ENCODE measurements at regions not wholly inside any gene's neighbourhood (a gene's known extent, or its start where the extent isn't known, plus 50 kb on each side); places are given as distances from the start of the nearest gene placed in this dataset.
"Not testable (repeated sequence)": the region's sequence is repeated elsewhere in the genome, so short reads cannot be mapped to it uniquely, and the experiment has no call there.

GRCh38 chr5:2087980-2088379 is 205.3 kb upstream of the IRX4 start:
- no peak for FAIRE-seq
- Histone ChIP-seq H3K36me3 (ENCODE audit: control insufficient read depth, insufficient read depth, low read length) (no peaks in the 10 kb centered on the region), H3K4me3 (ENCODE audit: low read depth, low read length) (no peak overlapping the region), H3K27me3 (ENCODE audit: control insufficient read depth, insufficient read depth, low read length) (no peaks in the 10 kb centered on the region)
- TF ChIP-seq CTCF (IDR thresholded peaks at IDR 0.05; ENCODE audit: insufficient read depth, low read length, severe bottlenecking), result no peak
- no peak for DNase-seq (ENCODE audit: low read depth)

- FAIRE-seq (no peak), DNase-seq (ENCODE audit: low read depth) (no peak)
- Histone ChIP-seq H3K27me3 (ENCODE audit: control insufficient read depth, insufficient read depth, low read length) (no peaks in the 10 kb centered on the region), H3K4me3 (ENCODE audit: low read depth, low read length) (no peak overlapping the region), H3K36me3 (ENCODE audit: control insufficient read depth, insufficient read depth, low read length) (no peaks in the 10 kb centered on the region)
- no peak for TF ChIP-seq CTCF (IDR thresholded peaks at IDR 0.05; ENCODE audit: insufficient read depth, low read length, severe bottlenecking)
Observed at GRCh38 chr5:2075365-2075764, 192.6 kb upstream of the IRX4 start.

GRCh38 chr5:2071562-2071961 is 188.8 kb upstream of the IRX4 start:
- DNase-seq (ENCODE audit: low read depth) (no peak), FAIRE-seq (no peak)
- TF ChIP-seq CTCF (IDR thresholded peaks at IDR 0.05; ENCODE audit: insufficient read depth, low read length, severe bottlenecking), result no peak
- Histone ChIP-seq H3K36me3 (ENCODE audit: control insufficient read depth, insufficient read depth, low read length) (no peaks in the 10 kb centered on the region), H3K27me3 (ENCODE audit: control insufficient read depth, insufficient read depth, low read length) (no peaks in the 10 kb centered on the region), H3K4me3 (ENCODE audit: low read depth, low read length) (no peak overlapping the region)

GRCh38 chr5:2070787-2071186 is 188.1 kb upstream of the IRX4 start:
- FAIRE-seq; H3K27me3 ChIP-seq (ENCODE audit: control insufficient read depth, insufficient read depth, low read length); H3K36me3 ChIP-seq (ENCODE audit: control insufficient read depth, insufficient read depth, low read length); DNase-seq (ENCODE audit: low read depth); H3K4me3 ChIP-seq (ENCODE audit: low read depth, low read length): not testable (repeated sequence)

- DNase-seq (ENCODE audit: low read depth) (no peak), FAIRE-seq (no peak)
- no peak for TF ChIP-seq CTCF (IDR thresholded peaks at IDR 0.05; ENCODE audit: insufficient read depth, low read length, severe bottlenecking)
- Histone ChIP-seq H3K4me3 (ENCODE audit: low read depth, low read length) (no peak overlapping the region), H3K27me3 (ENCODE audit: control insufficient read depth, insufficient read depth, low read length) (no peaks in the 10 kb centered on the region), H3K36me3 (ENCODE audit: control insufficient read depth, insufficient read depth, low read length) (no peaks in the 10 kb centered on the region)
Observed at GRCh38 chr5:2068531-2068930, 185.8 kb upstream of the IRX4 start.

GRCh38 chr5:2066373-2066772 is 183.6 kb upstream of the IRX4 start:
- H3K4me3 ChIP-seq (ENCODE audit: low read depth, low read length), result no peak overlapping the region
- TF ChIP-seq CTCF (IDR thresholded peaks at IDR 0.05; ENCODE audit: insufficient read depth, low read length, severe bottlenecking), result no peak
- DNase-seq (ENCODE audit: low read depth) (no peak), FAIRE-seq (no peak)
- no peaks in the 10 kb centered on the region for H3K27me3 ChIP-seq (ENCODE audit: control insufficient read depth, insufficient read depth, low read length)
- no peaks in the 10 kb centered on the region for H3K36me3 ChIP-seq (ENCODE audit: control insufficient read depth, insufficient read depth, low read length)

- not testable (repeated sequence) for H3K4me3 ChIP-seq (ENCODE audit: low read depth, low read length); H3K27me3 ChIP-seq (ENCODE audit: control insufficient read depth, insufficient read depth, low read length); H3K36me3 ChIP-seq (ENCODE audit: control insufficient read depth, insufficient read depth, low read length); FAIRE-seq; DNase-seq (ENCODE audit: low read depth)
Observed at GRCh38 chr5:2063380-2063779, 180.7 kb upstream of the IRX4 start.
